Body of pancreas (tissue), 4 donors: ENCODE measurements at regions not wholly inside any gene's neighbourhood (a gene's known extent, or its start where the extent isn't known, plus 50 kb on each side); places are given as distances from the start of the nearest gene placed in this dataset.

Experiments
- ATAC-seq: fragments of 150-250 bp; one replicate; pipeline ENCODE4 v1.9.1; 2016
- DNase-seq, 4 donors: peaks; one replicate each; pipeline ENCODE4 v3.0.0-alpha.2; 2019
- H3K27ac ChIP-seq, 4 donors: fragments of 200-600 bp; sonication (generic); 1 replicate in 3 of 4; 2 replicates in 1 of 4; pipeline versions ENCODE4 v1.5.1 to v1.6.1; 2016 to 2019; ENCODE audit warnings: mild to moderate bottlenecking in 1 of 4, mixed read lengths in 1 of 4, moderate library complexity in 1 of 4
- H3K27me3 ChIP-seq, 2 donors: fragments of 200-600 bp; sonication (generic); one replicate each; pipeline ENCODE4 v1.6.0; 2016; ENCODE audit warnings: mild to moderate bottlenecking in 1 of 2
- H3K36me3 ChIP-seq, 2 donors: fragments of 200-600 bp; sonication (generic); replicated peaks in 1 of 2; 2 replicates each; pipeline ENCODE4 v1.5.1; 2016; ENCODE audit warnings: low read depth in 2 of 2; ENCODE audit not compliant: insufficient read depth in 1 of 2
- H3K4me1 ChIP-seq: fragments of 200-600 bp; sonication (generic); one replicate; pipeline ENCODE4 v1.6.0; 2016
- H3K4me3 ChIP-seq, 2 donors: fragments of 200-600 bp; sonication (generic); 1 replicate in 1 of 2; 2 replicates in 1 of 2; pipeline ENCODE4 v1.5.1; 2016 to 2019
- H3K9me3 ChIP-seq, 3 donors: fragments of 200-600 bp; sonication (generic); 1 replicate in 2 of 3; 2 replicates in 1 of 3; pipeline ENCODE4 v1.5.1; 2016
- POLR2A ChIP-seq, 3 donors: fragments of 450-650 bp; IDR thresholded peaks; one replicate each; pipeline ENCODE4 v1.6.1; 2016; ENCODE audit warnings: antibody characterized with exemption in 3 of 3, mild to moderate bottlenecking in 2 of 3
- WGBS, 2 donors: methylation state at CpG; one replicate each; pipeline ENCODE4 v1.1.5; 2017; 5-methylcytosine and 5-hydroxymethylcytosine counted together
- intact Hi-C: fragments of 100-400 bp; cut with DNase I; formaldehyde crosslinking; loops from one replicate; pipeline ENCODE4 v1.15.1; 2023
- TF ChIP-seq, protein P1 (sequence below), 7 experiments: fragments of 450-650 bp in 4 of 7; fragments of 200-600 bp in 3 of 7; sonication (generic) in 3 of 7; IDR thresholded peaks; one replicate each; pipeline ENCODE4 v1.5.1; 2016 to 2019; ENCODE audit warnings: antibody characterized with exemption in 7 of 7

DNA sequence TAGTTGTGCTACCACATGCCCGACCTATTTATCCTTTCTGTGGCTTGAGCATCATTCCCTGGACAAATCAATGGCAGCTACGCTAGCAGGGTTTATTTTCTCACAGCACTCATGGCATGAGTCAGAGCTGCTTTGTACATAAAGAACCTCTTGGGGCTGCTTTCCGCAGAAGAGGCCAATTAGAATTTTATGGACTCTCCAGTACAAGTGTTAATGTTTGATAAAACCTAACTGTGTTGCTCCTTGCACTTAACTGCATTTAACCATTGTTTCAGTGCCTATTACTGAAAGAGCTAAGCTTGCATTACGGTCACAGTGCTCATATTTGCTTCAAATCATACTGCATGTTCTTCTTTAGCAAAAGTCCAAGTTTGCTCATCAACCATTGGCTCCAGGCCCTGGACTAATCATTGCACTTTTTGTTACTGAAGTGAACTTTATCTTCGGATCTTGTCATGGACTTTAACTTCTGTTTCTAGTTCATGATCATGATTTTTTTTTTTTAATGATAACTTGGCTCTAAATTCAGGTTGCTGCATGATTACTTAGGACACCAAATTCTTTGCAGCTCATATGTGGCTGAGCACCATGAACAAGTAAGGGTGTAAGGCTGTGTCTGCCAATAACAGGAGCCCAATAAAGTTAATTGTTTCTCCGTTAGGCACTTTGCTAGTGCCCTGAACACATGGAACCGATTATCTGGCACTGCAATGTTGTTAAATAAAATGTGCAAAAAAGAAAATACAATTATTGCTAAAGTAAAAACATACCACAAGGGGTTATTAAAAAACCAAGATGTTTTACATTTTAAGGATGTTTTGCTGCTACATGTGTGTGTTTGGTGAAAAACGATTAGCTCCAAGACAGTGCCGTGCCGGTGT lies 492.2 kb downstream of the KCNJ2 start:
- peak overlapping the region in 3 of 4 donors; percentile 23 to 58 (median 32) for H3K27ac ChIP-seq
- DNase-seq (peak in 3 of 4 donors; percentile 17 to 32 (median 22)), ATAC-seq (peak; percentile 76)
- TF ChIP-seq POLR2A (IDR thresholded peaks at IDR 0.05), result no peak
- TF ChIP-seq, protein P1, sequence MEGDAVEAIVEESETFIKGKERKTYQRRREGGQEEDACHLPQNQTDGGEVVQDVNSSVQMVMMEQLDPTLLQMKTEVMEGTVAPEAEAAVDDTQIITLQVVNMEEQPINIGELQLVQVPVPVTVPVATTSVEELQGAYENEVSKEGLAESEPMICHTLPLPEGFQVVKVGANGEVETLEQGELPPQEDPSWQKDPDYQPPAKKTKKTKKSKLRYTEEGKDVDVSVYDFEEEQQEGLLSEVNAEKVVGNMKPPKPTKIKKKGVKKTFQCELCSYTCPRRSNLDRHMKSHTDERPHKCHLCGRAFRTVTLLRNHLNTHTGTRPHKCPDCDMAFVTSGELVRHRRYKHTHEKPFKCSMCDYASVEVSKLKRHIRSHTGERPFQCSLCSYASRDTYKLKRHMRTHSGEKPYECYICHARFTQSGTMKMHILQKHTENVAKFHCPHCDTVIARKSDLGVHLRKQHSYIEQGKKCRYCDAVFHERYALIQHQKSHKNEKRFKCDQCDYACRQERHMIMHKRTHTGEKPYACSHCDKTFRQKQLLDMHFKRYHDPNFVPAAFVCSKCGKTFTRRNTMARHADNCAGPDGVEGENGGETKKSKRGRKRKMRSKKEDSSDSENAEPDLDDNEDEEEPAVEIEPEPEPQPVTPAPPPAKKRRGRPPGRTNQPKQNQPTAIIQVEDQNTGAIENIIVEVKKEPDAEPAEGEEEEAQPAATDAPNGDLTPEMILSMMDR (IDR thresholded peaks at IDR 0.05), result no peak
- no peaks in the 10 kb centered on the region for H3K27me3 ChIP-seq
- no peak overlapping the region for H3K4me3 ChIP-seq
- no peaks in the 10 kb centered on the region for H3K36me3 ChIP-seq
- intact Hi-C loops, result no loop called here
- H3K4me1 ChIP-seq, result no peaks in the 10 kb centered on the region
- H3K9me3 ChIP-seq, result no peaks in the 10 kb centered on the region
- WGBS, 2 donors, result 47 to 50% methylated on average over 10 of the region's 10 CpGs

GRCh38 chr17:70668276-70668937 lies 499.1 kb downstream of the KCNJ2 start:
- intact Hi-C loops, result no loop called here
- TF ChIP-seq, protein P1 (IDR thresholded peaks at IDR 0.05), result no peak
- TF ChIP-seq POLR2A (IDR thresholded peaks at IDR 0.05), result no peak
- Histone ChIP-seq H3K36me3 (no peaks in the 10 kb centered on the region), H3K4me3 (no peak overlapping the region), H3K27ac (no peak overlapping the region), H3K9me3 (no peaks in the 10 kb centered on the region), H3K27me3 (no peaks in the 10 kb centered on the region), H3K4me1 (peaks cover 12% of the 10 kb centered on the region)
- ATAC-seq (peak; percentile 63), DNase-seq (peak in 2 of 4 donors; percentile 43 to 46)
- 67 to 74% methylated on average over 10 of the region's 10 CpGs for WGBS, 2 donors

- no peak for DNase-seq
- 75 to 76% methylated on average over 13 of the region's 13 CpGs for WGBS, 2 donors
- TF ChIP-seq POLR2A (IDR thresholded peaks at IDR 0.05), result no peak
- TF ChIP-seq, protein P1 (IDR thresholded peaks at IDR 0.05), result no peak
These were observed 499.8 kb downstream of the KCNJ2 start for GRCh38 chr17:70668938-70669778.

DNA sequence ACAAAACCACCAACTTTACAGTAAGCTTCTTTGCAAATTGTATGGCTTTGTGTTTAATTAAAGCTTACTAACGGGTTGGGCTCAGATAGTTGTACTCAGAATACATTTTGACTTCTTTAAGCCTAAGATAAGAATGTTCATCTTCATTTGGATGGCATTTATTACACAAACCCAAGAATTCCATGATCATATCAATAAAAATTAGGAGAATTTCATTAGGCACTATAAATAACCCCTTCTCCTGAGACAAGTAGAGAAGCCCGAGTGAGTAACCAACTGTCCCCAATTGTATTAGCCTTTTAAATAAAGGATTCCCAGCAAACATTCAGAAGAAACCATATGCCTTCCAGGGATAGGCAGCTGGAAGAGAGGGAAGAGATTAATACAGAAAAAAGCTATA lies 504.7 kb downstream of the KCNJ2 start:
- 52 to 60% methylated on average over 2 of the region's 2 CpGs for whole genome bisulfite sequencing, 2 donors
- Histone ChIP-seq H3K9me3 (no peaks in the 10 kb centered on the region), H3K27me3 (no peaks in the 10 kb centered on the region), H3K27ac (peak overlapping the region in 3 of 4 donors; percentile 10 to 41 (median 30)), H3K36me3 (no peaks in the 10 kb centered on the region), H3K4me1 (peaks cover 37% of the 10 kb centered on the region), H3K4me3 (no peak overlapping the region)
- no peak for TF ChIP-seq POLR2A (IDR thresholded peaks at IDR 0.05)
- TF ChIP-seq, protein P1 (IDR thresholded peaks at IDR 0.05), result no peak
- ATAC-seq (no peak), DNase-seq (no peak)
- intact Hi-C loops, result no loop called here

More at GRCh38 chr17:70668938-70669778, 499.8 kb downstream of the KCNJ2 start:
- no peaks in the 10 kb centered on the region for H3K27me3 ChIP-seq
- H3K9me3 ChIP-seq, result no peaks in the 10 kb centered on the region
- no peak overlapping the region for H3K4me3 ChIP-seq
- H3K36me3 ChIP-seq, result no peaks in the 10 kb centered on the region
- no peak overlapping the region for H3K27ac ChIP-seq
- no peak for ATAC-seq
- intact Hi-C loops, result no loop called here
- peaks cover 18% of the 10 kb centered on the region for H3K4me1 ChIP-seq
